Naive thymus-derived CD8-positive, alpha-beta T cell (primary cell): ENCODE measurements at regions not wholly inside any gene's neighbourhood (a gene's known extent, or its start where the extent isn't known, plus 50 kb on each side); places are given as distances from the start of the nearest gene placed in this dataset.

Experiments
- ATAC-seq, 2 donors: fragments of 150-1000 bp; cut with Tn5 transposase in 1 of 2; sonication (Bioruptor Pico), chemical (Tn5 transposase) in 1 of 2; 1 replicate in 1 of 2; 2 replicates in 1 of 2; pipeline ENCODE4 v1.10.0; 2021; ENCODE audit warnings: mild to moderate bottlenecking in 2 of 2, moderate library complexity in 2 of 2
- POLR2A ChIA-PET: fragments of 350-600 bp; sonication (Branson Sonifier 250); formaldehyde crosslinking; loops from one replicate; lab custom pipeline; 2021; ENCODE audit warnings: antibody characterized with exemption; lab: Charles Lee
- DNase-seq, 10 donors: peaks; one replicate each; pipeline versions ENCODE4 v3.0.0 to v3.0.0-alpha.2; 2020 to 2022
- H3K27ac Mint-ChIP-seq, 10 donors: one replicate each; pipeline ENCODE4 v1.8.0; 2020 to 2022; ENCODE audit warnings: mild to moderate bottlenecking in 10 of 10, mixed read lengths in 10 of 10, moderate library complexity in 4 of 10, inconsistent platforms in 1 of 10
- H3K27me3 Mint-ChIP-seq, 5 donors: one replicate each; pipeline ENCODE4 v1.8.0; 2021 to 2022; ENCODE audit warnings: mixed read lengths in 5 of 5
- H3K36me3 Mint-ChIP-seq, 3 donors: one replicate each; pipeline ENCODE4 v1.8.0; 2020 to 2022; ENCODE audit warnings: mixed read lengths in 3 of 3, mild to moderate bottlenecking in 2 of 3, inconsistent platforms in 1 of 3
- H3K4me1 Mint-ChIP-seq, 4 donors: one replicate each; pipeline ENCODE4 v1.8.0; 2021 to 2022; ENCODE audit warnings: mixed read lengths in 4 of 4
- H3K4me3 Mint-ChIP-seq, 10 donors: one replicate each; pipeline ENCODE4 v1.8.0; 2020 to 2022; ENCODE audit warnings: mild to moderate bottlenecking in 10 of 10, mixed read lengths in 10 of 10, moderate library complexity in 6 of 10, inconsistent platforms in 1 of 10
- H3K9me3 Mint-ChIP-seq, 9 donors: one replicate each; pipeline ENCODE4 v1.8.0; 2020 to 2022; ENCODE audit warnings: mixed read lengths in 9 of 9, mild to moderate bottlenecking in 3 of 9, inconsistent platforms in 1 of 9, moderate library complexity in 1 of 9

- Mint-ChIP-seq H3K27ac (no peak overlapping the region), H3K4me1 (peaks cover 0 to 2% (median 0%) of the 10 kb centered on the region in 4 donors), H3K4me3 (no peak overlapping the region), H3K36me3 (no peaks in the 10 kb centered on the region), H3K27me3 (peaks cover 0 to 16% (median 3%) of the 10 kb centered on the region in 5 donors), H3K9me3 (peaks cover 0 to 9% (median 0%) of the 10 kb centered on the region in 9 donors)
- ATAC-seq (no peak), DNase-seq (peak in 1 of 10 donors; percentile 4)
- POLR2A ChIA-PET: no interaction called here
These were observed 60.7 kb upstream of the HDAC4 start for GRCh38 chr2:239461291-239462190.

DNA sequence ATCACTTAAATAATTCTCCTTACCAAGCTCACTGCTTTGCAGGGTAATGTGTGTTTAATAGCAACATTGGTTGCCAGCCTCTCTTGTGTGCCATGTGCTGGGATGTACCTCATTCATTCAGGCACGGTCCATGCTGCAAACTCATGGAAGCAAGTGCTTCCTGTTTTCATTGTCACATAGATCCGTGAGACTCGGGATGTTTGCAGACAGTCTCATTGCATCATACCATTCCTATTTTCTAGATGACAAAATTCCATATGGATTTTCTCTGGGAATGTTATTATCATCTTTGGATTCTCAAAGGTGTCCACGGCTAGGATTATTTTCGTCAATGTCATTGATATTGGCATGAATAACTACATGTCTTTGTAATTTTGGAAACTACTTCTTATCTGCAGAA is 60.0 kb upstream of the HDAC4 start:
- Mint-ChIP-seq H3K27ac (no peak overlapping the region), H3K4me3 (no peak overlapping the region), H3K9me3 (peaks cover 0 to 9% (median 0%) of the 10 kb centered on the region in 9 donors), H3K27me3 (peaks cover 0 to 24% (median 7%) of the 10 kb centered on the region in 5 donors), H3K36me3 (no peaks in the 10 kb centered on the region), H3K4me1 (peaks cover 0 to 2% (median 0%) of the 10 kb centered on the region in 4 donors)
- DNase-seq (no peak), ATAC-seq (no peak)
- POLR2A ChIA-PET: no interaction called here

DNA sequence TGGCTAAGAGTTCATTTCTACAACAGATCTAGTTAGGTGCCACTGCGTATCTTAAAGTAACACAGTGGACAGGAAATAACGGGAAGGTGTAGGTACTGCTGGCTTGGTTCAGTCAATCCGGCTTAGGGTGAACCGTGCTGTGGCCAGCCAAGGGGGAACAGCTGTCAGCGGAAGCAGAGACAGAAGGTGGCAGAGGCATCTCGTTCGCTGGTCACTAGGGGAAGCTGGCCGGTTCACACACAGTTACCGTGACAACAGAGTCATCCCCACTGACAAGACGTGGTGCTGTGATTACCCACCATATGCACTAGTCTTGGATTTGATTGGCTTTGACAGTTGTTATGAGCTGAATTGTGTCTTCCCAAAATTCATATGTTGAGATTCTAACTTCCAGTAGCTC is 58.8 kb upstream of the HDAC4 start:
- H3K36me3 Mint-ChIP-seq: peaks cover 0 to 5% (median 0%) of the 10 kb centered on the region in 3 donors
- DNase-seq (peak in 1 of 10 donors; percentile 3), ATAC-seq (no peak)
- H3K4me1 Mint-ChIP-seq: peaks cover 0 to 2% (median 0%) of the 10 kb centered on the region in 4 donors
- POLR2A ChIA-PET: no interaction called here
- peaks cover 0 to 16% (median 5%) of the 10 kb centered on the region in 9 donors for H3K9me3 Mint-ChIP-seq
- H3K27me3 Mint-ChIP-seq: peaks cover 0 to 32% (median 15%) of the 10 kb centered on the region in 5 donors
- H3K27ac Mint-ChIP-seq: no peak overlapping the region
- H3K4me3 Mint-ChIP-seq: no peak overlapping the region

DNA sequence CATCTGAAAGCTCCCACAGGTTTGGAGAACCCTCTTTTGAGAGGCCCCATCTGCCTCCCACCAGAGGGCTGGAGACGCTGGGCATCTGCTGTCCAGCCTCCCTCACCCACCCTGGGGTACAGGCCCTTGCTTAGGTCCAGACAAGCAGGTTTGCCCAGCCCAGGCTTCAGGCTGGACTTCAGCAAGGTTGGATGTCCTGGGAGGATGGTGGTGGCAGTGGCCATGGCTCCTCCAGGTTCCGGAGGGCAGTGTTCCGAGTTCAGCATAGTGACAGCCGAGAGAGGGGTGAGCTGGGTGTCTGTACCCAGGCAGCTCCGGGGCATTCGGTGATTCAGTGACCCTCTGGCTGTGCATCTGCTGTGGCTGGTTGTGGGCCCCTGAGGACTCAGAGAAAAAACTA is 58.2 kb upstream of the HDAC4 start:
- Mint-ChIP-seq H3K4me1 (peaks cover 0 to 2% (median 0%) of the 10 kb centered on the region in 4 donors), H3K27me3 (peaks cover 0 to 32% (median 15%) of the 10 kb centered on the region in 5 donors), H3K4me3 (no peak overlapping the region), H3K9me3 (peaks cover 2 to 22% (median 9%) of the 10 kb centered on the region in 9 donors), H3K27ac (no peak overlapping the region), H3K36me3 (peaks cover 0 to 9% (median 2%) of the 10 kb centered on the region in 3 donors)
- DNase-seq (peak in 1 of 10 donors; percentile 13), ATAC-seq (no peak)
- POLR2A ChIA-PET: no interaction called here

- no peak for ATAC-seq
- Mint-ChIP-seq H3K27me3 (peaks cover 3 to 32% (median 15%) of the 10 kb centered on the region in 5 donors), H3K9me3 (peaks cover 3 to 30% (median 19%) of the 10 kb centered on the region in 9 donors), H3K27ac (no peak overlapping the region), H3K36me3 (peaks cover 0 to 17% (median 4%) of the 10 kb centered on the region in 3 donors), H3K4me3 (no peak overlapping the region), H3K4me1 (no peaks in the 10 kb centered on the region)
- DNase-seq: no peak
- POLR2A ChIA-PET: no interaction called here
These were observed 57.0 kb upstream of the HDAC4 start for GRCh38 chr2:239457586-239458445.

GRCh38 chr2:239456940-239457339 is 56.1 kb upstream of the HDAC4 start:
- peaks cover 3 to 32% (median 16%) of the 10 kb centered on the region in 5 donors for H3K27me3 Mint-ChIP-seq
- no peak overlapping the region for H3K27ac Mint-ChIP-seq
- DNase-seq: peak in 2 of 10 donors; percentile 12 to 19
- no peaks in the 10 kb centered on the region for H3K4me1 Mint-ChIP-seq
- H3K4me3 Mint-ChIP-seq: no peak overlapping the region
- H3K36me3 Mint-ChIP-seq: peaks cover 0 to 25% (median 5%) of the 10 kb centered on the region in 3 donors
- POLR2A ChIA-PET: no interaction called here
- H3K9me3 Mint-ChIP-seq: peaks cover 3 to 39% (median 27%) of the 10 kb centered on the region in 9 donors
- ATAC-seq: no peak

GRCh38 chr2:239455436-239456203 is 54.8 kb upstream of the HDAC4 start:
- Mint-ChIP-seq H3K27me3 (peaks cover 3 to 32% (median 16%) of the 10 kb centered on the region in 5 donors), H3K27ac (no peak overlapping the region), H3K9me3 (peaks cover 3 to 52% (median 30%) of the 10 kb centered on the region in 9 donors), H3K36me3 (peaks cover 0 to 35% (median 6%) of the 10 kb centered on the region in 3 donors), H3K4me3 (no peak overlapping the region), H3K4me1 (no peaks in the 10 kb centered on the region)
- ATAC-seq (no peak), DNase-seq (peak in 1 of 10 donors; percentile 4)
- POLR2A ChIA-PET: no interaction called here

DNA sequence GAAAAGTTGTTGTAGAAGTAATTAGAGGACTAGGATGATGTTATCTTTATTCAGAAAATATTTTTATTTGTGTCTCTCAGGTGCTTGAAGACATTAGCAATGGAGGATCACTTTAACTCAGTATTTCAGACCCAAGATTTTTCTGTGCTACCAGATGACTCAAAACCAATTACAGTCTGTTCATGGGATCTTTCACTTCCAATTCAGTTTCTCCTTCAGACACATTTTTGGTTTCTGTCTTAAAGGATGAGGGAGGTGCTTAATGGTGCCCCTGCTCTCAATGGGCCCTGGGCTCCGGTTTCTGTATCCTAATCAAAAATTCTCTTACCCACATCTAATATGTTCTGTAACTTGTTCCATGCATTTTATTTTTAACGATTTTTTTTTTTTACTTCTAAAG is 53.7 kb upstream of the HDAC4 start:
- POLR2A ChIA-PET: no interaction called here
- Mint-ChIP-seq H3K4me1 (no peaks in the 10 kb centered on the region), H3K9me3 (peaks cover 3 to 48% (median 28%) of the 10 kb centered on the region in 9 donors), H3K27ac (no peak overlapping the region), H3K27me3 (peaks cover 3 to 32% (median 15%) of the 10 kb centered on the region in 5 donors), H3K4me3 (no peak overlapping the region), H3K36me3 (peaks cover 0 to 35% (median 6%) of the 10 kb centered on the region in 3 donors)
- ATAC-seq (no peak), DNase-seq (no peak)
